Lung (tissue), 11 donors: ENCODE measurements at regions not wholly inside any gene's neighbourhood (a gene's known extent, or its start where the extent isn't known, plus 50 kb on each side); places are given as distances from the start of the nearest gene placed in this dataset.
"Not testable (repeated sequence)": the region's sequence is repeated elsewhere in the genome, so short reads cannot be mapped to it uniquely, and the experiment has no call there.

ENCODE experiments used
- ATAC-seq: fragments of 200-7000 bp; cut with Tn5 transposase; one replicate; pipeline ENCODE4 v1.9.1; 2020; ENCODE audit warnings: moderate number of reproducible peaks; ENCODE audit not compliant: insufficient read depth, low FRiP score
- DNase-seq, 3 donors: peaks; one replicate each; pipeline ENCODE4 v3.0.0-alpha.2; 2013 to 2017
- H3K27ac ChIP-seq, 2 donors: one replicate each; pipeline ENCODE4 v1.5.1; 2013; ENCODE audit warnings: mild to moderate bottlenecking in 2 of 2, moderate library complexity in 2 of 2, control low read depth in 1 of 2, inconsistent platforms in 1 of 2, low read depth in 1 of 2, low read length in 1 of 2
- H3K27me3 ChIP-seq, 3 donors: one replicate each; pipeline ENCODE4 v1.5.1; 2013; ENCODE audit warnings: low read length in 2 of 3; ENCODE audit not compliant: control insufficient read depth in 3 of 3, insufficient read depth in 3 of 3
- H3K36me3 ChIP-seq, 4 donors: one replicate each; pipeline ENCODE4 v1.5.1; 2013; ENCODE audit warnings: low read length in 4 of 4, mild to moderate bottlenecking in 1 of 4, moderate library complexity in 1 of 4; ENCODE audit not compliant: control insufficient read depth in 4 of 4, insufficient read depth in 4 of 4
- H3K4me1 ChIP-seq, 5 donors: one replicate each; pipeline ENCODE4 v1.5.1; 2013; ENCODE audit warnings: low read length in 5 of 5, mild to moderate bottlenecking in 2 of 5, moderate library complexity in 1 of 5; ENCODE audit not compliant: control insufficient read depth in 5 of 5, insufficient read depth in 5 of 5
- H3K4me3 ChIP-seq: one replicate; pipeline ENCODE4 v1.5.1; 2013; ENCODE audit warnings: mild to moderate bottlenecking, control low read depth, moderate library complexity
- H3K9ac ChIP-seq, 2 donors: one replicate each; pipeline ENCODE4 v1.5.1; 2013; ENCODE audit warnings: low read length in 2 of 2, control low read depth in 1 of 2; ENCODE audit not compliant: insufficient read depth in 1 of 2
- H3K9me3 ChIP-seq, 4 donors: one replicate each; pipeline ENCODE4 v1.5.1; 2013; ENCODE audit warnings: low read length in 3 of 4, mild to moderate bottlenecking in 1 of 4, moderate library complexity in 1 of 4; ENCODE audit not compliant: control insufficient read depth in 4 of 4, insufficient read depth in 3 of 4
- CTCF ChIP-seq: IDR thresholded peaks from 2 replicates; pipeline ENCODE4 v1.5.1; 2012; ENCODE audit warnings: mild to moderate bottlenecking; ENCODE audit errors: control extremely low read depth, extremely low read depth
- WGBS, 2 donors: extraction: QIAGEN DNeasy Blood & Tissue Kit; methylation state at CpG; one replicate each; pipeline ENCODE4 v1.1.7; 2013; 5-methylcytosine and 5-hydroxymethylcytosine counted together
- donor health status: control.
- donor health status: control.
- donor health status: Bipolar disorder and iron deficiency.
- donor health status: healthy.
- donor health status: DM: yes; HTN: yes; CAD: no.

GRCh38 chr2:200119236-200119635 is 163.9 kb downstream of the MAIP1 start:
- Histone ChIP-seq H3K27ac (no peak overlapping the region), H3K4me3 (no peak overlapping the region), H3K4me1 (no peaks in the 10 kb centered on the region), H3K27me3 (no peaks in the 10 kb centered on the region), H3K9me3 (no peaks in the 10 kb centered on the region), H3K36me3 (no peaks in the 10 kb centered on the region), H3K9ac (no peak overlapping the region)
- ATAC-seq, result no peak
- DNase-seq, result no peak
- 77 to 94% methylated on average over 2 of the region's 2 CpGs for WGBS, 2 donors
- no peak for TF ChIP-seq CTCF

- H3K9me3 ChIP-seq, result no peaks in the 10 kb centered on the region
- TF ChIP-seq CTCF, result no peak
- peaks cover 0 to 4% (median 0%) of the 10 kb centered on the region in 5 donors for H3K4me1 ChIP-seq
- DNase-seq (no peak), ATAC-seq (no peak)
- no peak overlapping the region for H3K4me3 ChIP-seq
- no peaks in the 10 kb centered on the region for H3K36me3 ChIP-seq
- H3K9ac ChIP-seq, result no peak overlapping the region
- H3K27ac ChIP-seq, result no peak overlapping the region
- no peaks in the 10 kb centered on the region for H3K27me3 ChIP-seq
Measured at GRCh38 chr2:200121931-200122330, 166.5 kb downstream of the MAIP1 start.

- no peak overlapping the region for H3K9ac ChIP-seq
- H3K27me3 ChIP-seq, result no peaks in the 10 kb centered on the region
- no peaks in the 10 kb centered on the region for H3K36me3 ChIP-seq
- H3K9me3 ChIP-seq, result peaks cover 0 to 1% (median 0%) of the 10 kb centered on the region in 4 donors
- TF ChIP-seq CTCF, result no peak
- DNase-seq, result no peak
- ATAC-seq, result no peak
- no peak overlapping the region for H3K27ac ChIP-seq
- no peak overlapping the region for H3K4me3 ChIP-seq
- peaks cover 0 to 4% (median 0%) of the 10 kb centered on the region in 5 donors for H3K4me1 ChIP-seq
Measured at GRCh38 chr2:200122683-200123082, 167.3 kb downstream of the MAIP1 start.

- H3K36me3 ChIP-seq, H3K27me3 ChIP-seq, H3K9me3 ChIP-seq, H3K9ac ChIP-seq, DNase-seq, ATAC-seq, H3K4me1 ChIP-seq, H3K4me3 ChIP-seq, H3K27ac ChIP-seq: not testable (repeated sequence)
- WGBS, 2 donors, result 76 to 79% methylated on average over 10 of the region's 10 CpGs
Measured at GRCh38 chr2:200124665-200125368, 169.4 kb downstream of the MAIP1 start.
